HL-60 (cell line): ENCODE measurements at regions not wholly inside any gene's neighbourhood (a gene's known extent, or its start where the extent isn't known, plus 50 kb on each side); places are given as distances from the start of the nearest gene placed in this dataset.

Source experiments
- DNase-seq, 2 experiments: peaks; one replicate each; pipeline ENCODE4 v3.0.0-alpha.2; 2010 to 2020; ENCODE audit warnings: low read depth in 1 of 2, low spot score in 1 of 2
- H3K27ac ChIP-seq: fragments of 250-450 bp; sonication (Bioruptor Pico); replicated peaks from 2 replicates; pipeline ENCODE4 v1.5.1; 2020; ENCODE audit warnings: mild to moderate bottlenecking, moderate library complexity
- H3K27me3 ChIP-seq: fragments of 250-450 bp; sonication (Bioruptor Pico); 2 replicates; pipeline ENCODE4 v1.5.1; 2021; ENCODE audit warnings: mild to moderate bottlenecking, moderate library complexity; ENCODE audit not compliant: insufficient read depth, poor library complexity, severe bottlenecking
- H3K4me3 ChIP-seq: replicated peaks from 2 replicates; pipeline ENCODE4 v1.5.1; 2011; ENCODE audit warnings: mild to moderate bottlenecking, control low read depth, low read length; ENCODE audit not compliant: insufficient read depth
- GABPA ChIP-seq: IDR thresholded peaks from 2 replicates; pipeline ENCODE4 v1.6.1; 2012; ENCODE audit warnings: low read depth
- POLR2AphosphoS5 ChIP-seq: IDR thresholded peaks from 2 replicates; pipeline ENCODE4 v1.6.1; 2012; ENCODE audit warnings: low read depth
- SPI1 ChIP-seq: IDR thresholded peaks from 2 replicates; pipeline ENCODE4 v1.6.1; 2012; ENCODE audit warnings: low read depth, mild to moderate bottlenecking, borderline replicate concordance
- TF ChIP-seq, protein P1 (sequence below): IDR thresholded peaks from 2 replicates; pipeline ENCODE4 v1.6.1; 2012; ENCODE audit warnings: low read depth; ENCODE audit not compliant: insufficient replicate concordance
- TF ChIP-seq, protein P2 (sequence below): IDR thresholded peaks from one replicate; pipeline ENCODE4 v1.5.1; 2011; ENCODE audit warnings: low read length, control low read depth, inconsistent platforms; ENCODE audit not compliant: insufficient read depth

GRCh38 chr7:53604201-53604600 is 568.8 kb downstream of the POM121L12 start:
- Histone ChIP-seq H3K27me3 (no peaks in the 10 kb centered on the region), H3K4me3 (no peak overlapping the region), H3K27ac (no peak overlapping the region)
- TF ChIP-seq SPI1: no peak
- TF ChIP-seq POLR2AphosphoS5: no peak
- no peak for TF ChIP-seq GABPA
- TF ChIP-seq, protein P1, sequence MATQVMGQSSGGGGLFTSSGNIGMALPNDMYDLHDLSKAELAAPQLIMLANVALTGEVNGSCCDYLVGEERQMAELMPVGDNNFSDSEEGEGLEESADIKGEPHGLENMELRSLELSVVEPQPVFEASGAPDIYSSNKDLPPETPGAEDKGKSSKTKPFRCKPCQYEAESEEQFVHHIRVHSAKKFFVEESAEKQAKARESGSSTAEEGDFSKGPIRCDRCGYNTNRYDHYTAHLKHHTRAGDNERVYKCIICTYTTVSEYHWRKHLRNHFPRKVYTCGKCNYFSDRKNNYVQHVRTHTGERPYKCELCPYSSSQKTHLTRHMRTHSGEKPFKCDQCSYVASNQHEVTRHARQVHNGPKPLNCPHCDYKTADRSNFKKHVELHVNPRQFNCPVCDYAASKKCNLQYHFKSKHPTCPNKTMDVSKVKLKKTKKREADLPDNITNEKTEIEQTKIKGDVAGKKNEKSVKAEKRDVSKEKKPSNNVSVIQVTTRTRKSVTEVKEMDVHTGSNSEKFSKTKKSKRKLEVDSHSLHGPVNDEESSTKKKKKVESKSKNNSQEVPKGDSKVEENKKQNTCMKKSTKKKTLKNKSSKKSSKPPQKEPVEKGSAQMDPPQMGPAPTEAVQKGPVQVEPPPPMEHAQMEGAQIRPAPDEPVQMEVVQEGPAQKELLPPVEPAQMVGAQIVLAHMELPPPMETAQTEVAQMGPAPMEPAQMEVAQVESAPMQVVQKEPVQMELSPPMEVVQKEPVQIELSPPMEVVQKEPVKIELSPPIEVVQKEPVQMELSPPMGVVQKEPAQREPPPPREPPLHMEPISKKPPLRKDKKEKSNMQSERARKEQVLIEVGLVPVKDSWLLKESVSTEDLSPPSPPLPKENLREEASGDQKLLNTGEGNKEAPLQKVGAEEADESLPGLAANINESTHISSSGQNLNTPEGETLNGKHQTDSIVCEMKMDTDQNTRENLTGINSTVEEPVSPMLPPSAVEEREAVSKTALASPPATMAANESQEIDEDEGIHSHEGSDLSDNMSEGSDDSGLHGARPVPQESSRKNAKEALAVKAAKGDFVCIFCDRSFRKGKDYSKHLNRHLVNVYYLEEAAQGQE: no peak
- TF ChIP-seq, protein P2, sequence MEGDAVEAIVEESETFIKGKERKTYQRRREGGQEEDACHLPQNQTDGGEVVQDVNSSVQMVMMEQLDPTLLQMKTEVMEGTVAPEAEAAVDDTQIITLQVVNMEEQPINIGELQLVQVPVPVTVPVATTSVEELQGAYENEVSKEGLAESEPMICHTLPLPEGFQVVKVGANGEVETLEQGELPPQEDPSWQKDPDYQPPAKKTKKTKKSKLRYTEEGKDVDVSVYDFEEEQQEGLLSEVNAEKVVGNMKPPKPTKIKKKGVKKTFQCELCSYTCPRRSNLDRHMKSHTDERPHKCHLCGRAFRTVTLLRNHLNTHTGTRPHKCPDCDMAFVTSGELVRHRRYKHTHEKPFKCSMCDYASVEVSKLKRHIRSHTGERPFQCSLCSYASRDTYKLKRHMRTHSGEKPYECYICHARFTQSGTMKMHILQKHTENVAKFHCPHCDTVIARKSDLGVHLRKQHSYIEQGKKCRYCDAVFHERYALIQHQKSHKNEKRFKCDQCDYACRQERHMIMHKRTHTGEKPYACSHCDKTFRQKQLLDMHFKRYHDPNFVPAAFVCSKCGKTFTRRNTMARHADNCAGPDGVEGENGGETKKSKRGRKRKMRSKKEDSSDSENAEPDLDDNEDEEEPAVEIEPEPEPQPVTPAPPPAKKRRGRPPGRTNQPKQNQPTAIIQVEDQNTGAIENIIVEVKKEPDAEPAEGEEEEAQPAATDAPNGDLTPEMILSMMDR: no peak
- DNase-seq: no peak

DNA sequence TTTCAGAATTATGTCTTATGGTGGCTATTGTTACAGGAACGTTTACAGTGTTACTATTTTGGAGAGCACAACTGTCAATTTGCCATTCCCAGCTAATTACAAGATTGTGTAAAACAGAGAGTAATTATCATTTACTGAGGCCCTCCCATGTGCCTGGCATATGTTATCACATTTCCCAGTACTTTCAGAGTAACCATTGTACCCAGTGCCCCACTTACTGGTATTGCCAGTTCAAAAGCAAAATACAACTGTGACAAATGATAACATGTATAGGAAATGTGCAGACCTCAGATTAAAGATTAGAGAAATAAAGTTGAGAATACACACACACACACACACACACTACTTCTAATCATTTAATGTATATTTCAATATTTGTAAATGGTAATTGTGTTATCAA is 572.5 kb downstream of the POM121L12 start:
- Histone ChIP-seq H3K27me3 (no peaks in the 10 kb centered on the region), H3K27ac (no peak overlapping the region), H3K4me3 (no peak overlapping the region)
- no peak for DNase-seq
- no peak for TF ChIP-seq GABPA
- no peak for TF ChIP-seq SPI1
- TF ChIP-seq, protein P1: no peak
- TF ChIP-seq POLR2AphosphoS5: no peak
- TF ChIP-seq, protein P2: no peak

- H3K27ac ChIP-seq: no peak overlapping the region
- TF ChIP-seq POLR2AphosphoS5: no peak
- TF ChIP-seq, protein P1: no peak
- H3K27me3 ChIP-seq: no peaks in the 10 kb centered on the region
- DNase-seq: no peak
- H3K4me3 ChIP-seq: no peak overlapping the region
Observed at GRCh38 chr7:53609185-53609584, 573.8 kb downstream of the POM121L12 start.

- no peak for DNase-seq
- H3K27ac ChIP-seq: no peak overlapping the region
- TF ChIP-seq, protein P1: no peak
- TF ChIP-seq, protein P2: no peak
- no peaks in the 10 kb centered on the region for H3K27me3 ChIP-seq
- no peak overlapping the region for H3K4me3 ChIP-seq
Observed at GRCh38 chr7:53611043-53611442, 575.6 kb downstream of the POM121L12 start.
